Progenitor cell of endocrine pancreas (in vitro differentiated cells): ENCODE measurements at regions not wholly inside any gene's neighbourhood (a gene's known extent, or its start where the extent isn't known, plus 50 kb on each side); places are given as distances from the start of the nearest gene placed in this dataset.

Experiments
- DNase-seq: peaks from one replicate; pipeline ENCODE4 v3.0.0; 2021; ENCODE audit warnings: low spot score; ENCODE audit not compliant: unreplicated experiment
- H3K27ac Mint-ChIP-seq: 2 replicates; pipeline ENCODE4 v1.8.0; 2021; ENCODE audit warnings: mild to moderate bottlenecking, moderate library complexity, mixed read lengths
- H3K27me3 Mint-ChIP-seq: 2 replicates; pipeline ENCODE4 v1.8.0; 2021; ENCODE audit warnings: mixed read lengths
- H3K36me3 Mint-ChIP-seq: 2 replicates; pipeline ENCODE4 v1.8.0; 2022; ENCODE audit warnings: mixed read lengths; ENCODE audit not compliant: insufficient read depth
- H3K4me1 Mint-ChIP-seq: 2 replicates; pipeline ENCODE4 v1.8.0; 2021; ENCODE audit warnings: low read depth, mixed read lengths
- H3K4me3 Mint-ChIP-seq: 2 replicates; pipeline ENCODE4 v1.8.0; 2021; ENCODE audit warnings: low read depth, mild to moderate bottlenecking, moderate library complexity, mixed read lengths
- H3K9me3 Mint-ChIP-seq: 2 replicates; pipeline ENCODE4 v1.8.0; 2021; ENCODE audit warnings: low read depth, mixed read lengths
- TF ChIP-seq, protein P1 (sequence below): fragments of 200-600 bp; sonication (generic); IDR thresholded peaks from one replicate; pipeline ENCODE4 v1.5.0; 2021; ENCODE audit warnings: antibody characterized with exemption, mild to moderate bottlenecking; ENCODE audit not compliant: unreplicated experiment

DNA sequence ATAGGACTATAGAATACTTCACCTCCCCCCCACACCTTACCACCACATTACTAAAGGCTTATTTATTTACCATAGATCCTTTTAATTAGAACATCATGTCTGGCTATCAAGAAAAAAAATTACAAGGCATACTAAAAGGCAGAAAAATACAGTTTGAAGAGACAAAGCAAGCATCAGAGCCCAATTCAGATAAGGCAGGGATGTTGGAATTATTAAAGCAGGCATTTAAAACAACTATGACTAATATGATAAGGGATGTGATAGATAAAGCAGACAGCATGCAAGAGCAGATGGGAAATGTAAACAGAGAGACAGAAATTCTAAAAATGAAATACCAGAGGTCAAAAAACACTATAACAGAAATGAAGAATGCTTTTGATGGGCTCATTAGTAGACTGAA, 55.4 kb upstream of the SMIM21 start:
- H3K27ac Mint-ChIP-seq = no peak overlapping the region
- TF ChIP-seq, protein P1, sequence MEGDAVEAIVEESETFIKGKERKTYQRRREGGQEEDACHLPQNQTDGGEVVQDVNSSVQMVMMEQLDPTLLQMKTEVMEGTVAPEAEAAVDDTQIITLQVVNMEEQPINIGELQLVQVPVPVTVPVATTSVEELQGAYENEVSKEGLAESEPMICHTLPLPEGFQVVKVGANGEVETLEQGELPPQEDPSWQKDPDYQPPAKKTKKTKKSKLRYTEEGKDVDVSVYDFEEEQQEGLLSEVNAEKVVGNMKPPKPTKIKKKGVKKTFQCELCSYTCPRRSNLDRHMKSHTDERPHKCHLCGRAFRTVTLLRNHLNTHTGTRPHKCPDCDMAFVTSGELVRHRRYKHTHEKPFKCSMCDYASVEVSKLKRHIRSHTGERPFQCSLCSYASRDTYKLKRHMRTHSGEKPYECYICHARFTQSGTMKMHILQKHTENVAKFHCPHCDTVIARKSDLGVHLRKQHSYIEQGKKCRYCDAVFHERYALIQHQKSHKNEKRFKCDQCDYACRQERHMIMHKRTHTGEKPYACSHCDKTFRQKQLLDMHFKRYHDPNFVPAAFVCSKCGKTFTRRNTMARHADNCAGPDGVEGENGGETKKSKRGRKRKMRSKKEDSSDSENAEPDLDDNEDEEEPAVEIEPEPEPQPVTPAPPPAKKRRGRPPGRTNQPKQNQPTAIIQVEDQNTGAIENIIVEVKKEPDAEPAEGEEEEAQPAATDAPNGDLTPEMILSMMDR = no peak
- H3K27me3 Mint-ChIP-seq = no peaks in the 10 kb centered on the region
- peaks cover 2% of the 10 kb centered on the region for H3K4me1 Mint-ChIP-seq
- H3K9me3 Mint-ChIP-seq = peaks cover 36% of the 10 kb centered on the region
- DNase-seq = no peak
- peaks cover 6% of the 10 kb centered on the region for H3K36me3 Mint-ChIP-seq
- no peak overlapping the region for H3K4me3 Mint-ChIP-seq

GRCh38 chr18:75480487-75480886, 53.0 kb upstream of the SMIM21 start:
- Mint-ChIP-seq H3K4me1 (peaks cover 2% of the 10 kb centered on the region), H3K27ac (no peak overlapping the region), H3K27me3 (no peaks in the 10 kb centered on the region), H3K36me3 (peaks cover 6% of the 10 kb centered on the region), H3K9me3 (peaks cover 32% of the 10 kb centered on the region), H3K4me3 (no peak overlapping the region)
- no peak for DNase-seq
- TF ChIP-seq, protein P1 = no peak

- peaks cover 6% of the 10 kb centered on the region for H3K36me3 Mint-ChIP-seq
- H3K27ac Mint-ChIP-seq = no peak overlapping the region
- H3K4me1 Mint-ChIP-seq = peaks cover 7% of the 10 kb centered on the region
- H3K4me3 Mint-ChIP-seq = no peak overlapping the region
- H3K9me3 Mint-ChIP-seq = peaks cover 25% of the 10 kb centered on the region
- TF ChIP-seq, protein P1 = peak; percentile 62
- no peaks in the 10 kb centered on the region for H3K27me3 Mint-ChIP-seq
- no peak for DNase-seq
Measured at GRCh38 chr18:75478996-75479880, 51.7 kb upstream of the SMIM21 start.

DNA sequence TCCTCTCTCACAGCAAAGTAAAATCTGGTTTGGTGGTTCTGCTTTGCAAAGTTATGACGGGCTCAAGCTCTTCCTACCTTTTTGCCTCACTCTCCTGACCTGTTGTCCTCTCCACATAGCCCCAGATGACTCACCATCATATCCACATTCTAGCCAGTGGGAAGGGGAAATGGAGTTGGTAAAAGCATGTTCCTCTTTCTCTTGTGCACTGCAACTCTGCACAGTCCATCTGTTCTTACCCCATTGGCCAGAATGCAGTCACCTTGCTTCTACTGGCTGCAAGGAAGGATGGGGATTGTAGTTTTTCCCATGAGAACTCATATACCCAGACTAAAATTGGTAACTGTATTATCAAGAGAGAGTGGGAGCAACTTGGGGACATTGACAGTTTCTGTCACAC, 50.4 kb upstream of the SMIM21 start:
- H3K9me3 Mint-ChIP-seq = peaks cover 14% of the 10 kb centered on the region
- H3K27ac Mint-ChIP-seq = no peak overlapping the region
- H3K36me3 Mint-ChIP-seq = peaks cover 4% of the 10 kb centered on the region
- TF ChIP-seq, protein P1 = no peak
- H3K27me3 Mint-ChIP-seq = no peaks in the 10 kb centered on the region
- no peak overlapping the region for H3K4me3 Mint-ChIP-seq
- H3K4me1 Mint-ChIP-seq = peaks cover 7% of the 10 kb centered on the region
- DNase-seq = no peak
